Heart left ventricle (tissue), 13 donors: ENCODE measurements at regions not wholly inside any gene's neighbourhood (a gene's known extent, or its start where the extent isn't known, plus 50 kb on each side); places are given as distances from the start of the nearest gene placed in this dataset.

Source experiments
- POLR2A ChIP-seq, 2 donors: fragments of 450-650 bp; IDR thresholded peaks; one replicate each; pipeline ENCODE4 v1.6.1; 2017; ENCODE audit warnings: antibody characterized with exemption in 2 of 2, mild to moderate bottlenecking in 2 of 2, moderate library complexity in 2 of 2
- TF ChIP-seq, protein P1 (sequence below), 12 donors: fragments of 200-600 bp; sonication (generic) in 4 of 12; IDR thresholded peaks; one replicate each; pipeline versions ENCODE4 v1.5.0 to v1.8.0; 2018 to 2022; ENCODE audit warnings: antibody characterized with exemption in 12 of 12, mild to moderate bottlenecking in 5 of 12
- donor health status: ischemic (EF 13 %, LVEDD 7.1; RV severe dilation, severe dysfunction).
- donor health status: DM: no; HTN: yes; CAD: no.
- donor health status: DM: no; HTN: no; CAD: no.
- donor health status: ischemic (EF 25% LVEDD 6.9; RV normal size, moderate dysfunction).
- donor health status: ischemic (EF 25% LVEDD 5.7; RV mildly dilated, moderate dysfunction).
- donor health status: ischemic (EF 35%, LVEDD 5.7; RV mildly dilated, moderate dysfunction).
- donor health status: nonischemic (EF 11% LVEDD 7.7; RV severe dilation, severe dysfunction).
- donor health status: DM: yes; HTN: yes; CAD: no.
- donor health status: PGD.
- donor health status: ischemic (EF 29% LVEDD 5.4; RV normal size, mild dysfunction).
- donor health status: nonischemic (EF 23%, LVEDD 6.1; RV moderate dilation, normal function).

DNA sequence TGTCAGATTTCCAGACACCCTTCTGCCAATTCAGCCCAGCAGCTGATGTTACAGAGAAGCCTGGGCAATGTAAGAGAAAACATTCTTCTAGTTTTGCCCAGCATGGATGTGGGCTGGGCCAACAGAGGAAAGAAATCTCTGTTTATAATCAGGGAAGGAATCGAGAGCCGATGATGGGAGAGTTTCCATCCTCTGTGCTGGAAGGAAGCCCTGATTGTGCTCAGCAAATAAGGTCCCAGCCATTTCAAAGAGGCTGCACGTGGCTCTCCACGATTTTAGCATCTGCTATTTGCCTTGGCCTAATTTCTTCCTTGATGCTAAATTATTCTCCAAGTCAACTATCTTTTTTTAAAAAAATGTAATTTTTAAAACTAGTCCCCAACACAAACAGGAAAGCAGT is 70.0 kb downstream of the IRX6 start:
- TF ChIP-seq, protein P1, sequence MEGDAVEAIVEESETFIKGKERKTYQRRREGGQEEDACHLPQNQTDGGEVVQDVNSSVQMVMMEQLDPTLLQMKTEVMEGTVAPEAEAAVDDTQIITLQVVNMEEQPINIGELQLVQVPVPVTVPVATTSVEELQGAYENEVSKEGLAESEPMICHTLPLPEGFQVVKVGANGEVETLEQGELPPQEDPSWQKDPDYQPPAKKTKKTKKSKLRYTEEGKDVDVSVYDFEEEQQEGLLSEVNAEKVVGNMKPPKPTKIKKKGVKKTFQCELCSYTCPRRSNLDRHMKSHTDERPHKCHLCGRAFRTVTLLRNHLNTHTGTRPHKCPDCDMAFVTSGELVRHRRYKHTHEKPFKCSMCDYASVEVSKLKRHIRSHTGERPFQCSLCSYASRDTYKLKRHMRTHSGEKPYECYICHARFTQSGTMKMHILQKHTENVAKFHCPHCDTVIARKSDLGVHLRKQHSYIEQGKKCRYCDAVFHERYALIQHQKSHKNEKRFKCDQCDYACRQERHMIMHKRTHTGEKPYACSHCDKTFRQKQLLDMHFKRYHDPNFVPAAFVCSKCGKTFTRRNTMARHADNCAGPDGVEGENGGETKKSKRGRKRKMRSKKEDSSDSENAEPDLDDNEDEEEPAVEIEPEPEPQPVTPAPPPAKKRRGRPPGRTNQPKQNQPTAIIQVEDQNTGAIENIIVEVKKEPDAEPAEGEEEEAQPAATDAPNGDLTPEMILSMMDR (IDR thresholded peaks at IDR 0.05): no peak
- TF ChIP-seq POLR2A (IDR thresholded peaks at IDR 0.05): no peak
